Calu3 (cell line): ENCODE measurements at regions not wholly inside any gene's neighbourhood (a gene's known extent, or its start where the extent isn't known, plus 50 kb on each side); places are given as distances from the start of the nearest gene placed in this dataset.

ENCODE experiments used
- BruUV-seq: library from RNA; stranded (reverse); fragments of 400-500 nt; replicated peaks from 2 replicates; lab custom pipeline; 2021; lab: Mats Ljungman, UMichigan
- CTCF ChIA-PET: fragments of 300-600 bp; sonication (Branson Sonifier 250); formaldehyde crosslinking; loops from one replicate; lab custom pipeline; 2022; ENCODE audit warnings: antibody characterized with exemption; lab: Charles Lee
- DNase-seq: peaks from one replicate; pipeline ENCODE4 v3.0.0; 2022
- H3K27ac Mint-ChIP-seq: one replicate; pipeline ENCODE4 v1.8.0; 2022; ENCODE audit warnings: mixed read lengths; ENCODE audit not compliant: unreplicated experiment
- H3K27me3 Mint-ChIP-seq: one replicate; pipeline ENCODE4 v1.8.0; 2022; ENCODE audit warnings: mixed read lengths; ENCODE audit not compliant: unreplicated experiment
- H3K36me3 Mint-ChIP-seq: one replicate; pipeline ENCODE4 v1.8.0; 2022; ENCODE audit warnings: mild to moderate bottlenecking, moderate library complexity, mixed read lengths; ENCODE audit not compliant: insufficient read depth, unreplicated experiment
- H3K4me1 Mint-ChIP-seq: one replicate; pipeline ENCODE4 v1.8.0; 2022; ENCODE audit warnings: mild to moderate bottlenecking, low read depth, mixed read lengths; ENCODE audit not compliant: unreplicated experiment
- H3K4me3 Mint-ChIP-seq: one replicate; pipeline ENCODE4 v1.8.0; 2022; ENCODE audit warnings: mild to moderate bottlenecking, low read depth, moderate library complexity, mixed read lengths; ENCODE audit not compliant: unreplicated experiment
- H3K9me3 Mint-ChIP-seq: one replicate; pipeline ENCODE4 v1.8.0; 2022; ENCODE audit warnings: low read depth, mixed read lengths; ENCODE audit not compliant: unreplicated experiment
- CTCF ChIP-seq: fragments of 200-600 bp; IDR thresholded peaks from one replicate; pipeline ENCODE4 v1.8.0; 2022; ENCODE audit warnings: antibody characterized with exemption; ENCODE audit not compliant: unreplicated experiment
- intact Hi-C: fragments of 100-400 bp; cut with micrococcal nuclease; formaldehyde crosslinking; loops from one replicate; pipeline ENCODE4 v1.10.0; 2022; ENCODE audit not compliant: unreplicated experiment

DNA sequence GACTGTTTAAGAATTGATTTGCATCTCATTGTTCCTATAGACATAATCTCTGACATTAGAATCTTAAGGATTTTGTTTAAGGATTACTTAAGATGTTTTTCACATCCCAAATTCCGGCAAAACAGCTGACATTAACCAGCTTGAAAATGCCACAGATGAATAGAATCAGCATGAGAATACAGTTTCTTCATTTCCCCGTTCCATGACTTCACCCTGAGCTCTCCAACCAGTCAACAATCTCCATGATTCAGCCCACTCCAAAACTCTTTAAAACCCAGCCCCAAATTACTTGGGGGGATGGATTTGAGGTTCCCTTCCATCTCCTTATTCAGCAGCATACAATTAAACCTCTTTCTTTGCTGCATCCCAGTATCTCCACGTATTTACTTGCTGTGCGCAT is 201.0 kb downstream of the LYPLAL1 start:
- Mint-ChIP-seq H3K4me3 (no peak overlapping the region), H3K36me3 (no peaks in the 10 kb centered on the region), H3K27me3 (no peaks in the 10 kb centered on the region), H3K27ac (no peak overlapping the region), H3K4me1 (no peaks in the 10 kb centered on the region), H3K9me3 (peaks cover 5% of the 10 kb centered on the region)
- CTCF ChIA-PET: no interaction called here
- intact Hi-C loops: no loop called here
- BruUV-seq: no TSS peak
- DNase-seq: no peak
- no peak for TF ChIP-seq CTCF

GRCh38 chr1:219374046-219374566 is 200.4 kb downstream of the LYPLAL1 start:
- no TSS peak for BruUV-seq

DNA sequence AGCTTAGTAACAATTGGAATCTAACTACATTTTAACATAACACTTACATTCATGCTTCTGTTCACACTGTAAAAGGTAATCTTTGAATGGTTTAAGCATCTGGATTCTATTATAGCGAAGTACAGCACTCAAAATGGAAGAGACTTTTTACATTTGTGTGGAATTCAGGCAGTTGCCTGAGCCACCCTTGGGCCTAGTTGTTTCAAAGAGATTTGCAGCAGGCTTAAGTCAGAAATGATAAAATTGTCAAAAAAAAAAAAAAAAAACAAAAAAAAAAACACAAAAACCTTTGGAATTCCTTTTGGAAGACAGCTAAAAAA is 199.9 kb downstream of the LYPLAL1 start:
- TF ChIP-seq CTCF: no peak
- H3K27ac Mint-ChIP-seq: no peak overlapping the region
- CTCF ChIA-PET: no interaction called here
- H3K9me3 Mint-ChIP-seq: peaks cover 5% of the 10 kb centered on the region
- no peak for DNase-seq
- BruUV-seq: no TSS peak
- H3K27me3 Mint-ChIP-seq: no peaks in the 10 kb centered on the region
- H3K4me3 Mint-ChIP-seq: no peak overlapping the region
- no peaks in the 10 kb centered on the region for H3K4me1 Mint-ChIP-seq
- no peaks in the 10 kb centered on the region for H3K36me3 Mint-ChIP-seq
- intact Hi-C loops: no loop called here

More at GRCh38 chr1:219374046-219374566, 200.4 kb downstream of the LYPLAL1 start:
- Mint-ChIP-seq H3K27me3 (no peaks in the 10 kb centered on the region), H3K4me3 (no peak overlapping the region), H3K9me3 (peaks cover 5% of the 10 kb centered on the region), H3K4me1 (no peaks in the 10 kb centered on the region), H3K36me3 (no peaks in the 10 kb centered on the region), H3K27ac (no peak overlapping the region)
- no peak for DNase-seq
- CTCF ChIA-PET: no interaction called here
- intact Hi-C loops: no loop called here
- TF ChIP-seq CTCF: no peak

GRCh38 chr1:219372916-219373615 is 199.4 kb downstream of the LYPLAL1 start:
- H3K27me3 Mint-ChIP-seq: no peaks in the 10 kb centered on the region
- H3K27ac Mint-ChIP-seq: no peak overlapping the region
- no TSS peak for BruUV-seq
- intact Hi-C loops: no loop called here
- TF ChIP-seq CTCF: no peak
- no peaks in the 10 kb centered on the region for H3K36me3 Mint-ChIP-seq
- H3K4me1 Mint-ChIP-seq: no peaks in the 10 kb centered on the region
- H3K9me3 Mint-ChIP-seq: peaks cover 5% of the 10 kb centered on the region
- CTCF ChIA-PET: no interaction called here
- no peak overlapping the region for H3K4me3 Mint-ChIP-seq
- no peak for DNase-seq
